Glutamatergic neuron (in vitro differentiated cells): ENCODE measurements at regions not wholly inside any gene's neighbourhood (a gene's known extent, or its start where the extent isn't known, plus 50 kb on each side); places are given as distances from the start of the nearest gene placed in this dataset.
"Not testable (repeated sequence)": the region's sequence is repeated elsewhere in the genome, so short reads cannot be mapped to it uniquely, and the experiment has no call there.

Experiments used
- DNase-seq: peaks from one replicate; pipeline ENCODE4 v3.0.0; 2022
- H3K27ac Mint-ChIP-seq: one replicate; pipeline ENCODE4 v1.8.0; 2020; ENCODE audit warnings: mild to moderate bottlenecking, mixed read lengths, inconsistent platforms; ENCODE audit not compliant: unreplicated experiment
- H3K27me3 Mint-ChIP-seq: one replicate; pipeline ENCODE4 v1.8.0; 2020; ENCODE audit warnings: mild to moderate bottlenecking, moderate library complexity, mixed read lengths, inconsistent platforms; ENCODE audit not compliant: unreplicated experiment
- H3K36me3 Mint-ChIP-seq: one replicate; pipeline ENCODE4 v1.8.0; 2020; ENCODE audit warnings: mild to moderate bottlenecking, mixed read lengths, inconsistent platforms; ENCODE audit not compliant: unreplicated experiment
- H3K4me1 Mint-ChIP-seq: one replicate; pipeline ENCODE4 v1.8.0; 2020; ENCODE audit warnings: mild to moderate bottlenecking, low read depth, mixed read lengths, inconsistent platforms; ENCODE audit not compliant: unreplicated experiment
- H3K4me3 Mint-ChIP-seq: one replicate; pipeline ENCODE4 v1.8.0; 2020; ENCODE audit warnings: mild to moderate bottlenecking, mixed read lengths, inconsistent platforms; ENCODE audit not compliant: unreplicated experiment
- H3K9me3 Mint-ChIP-seq: one replicate; pipeline ENCODE4 v1.8.0; 2020; ENCODE audit warnings: mild to moderate bottlenecking, moderate library complexity, mixed read lengths, inconsistent platforms; ENCODE audit not compliant: unreplicated experiment
- TF ChIP-seq, protein P1 (sequence below): fragments of 200-600 bp; sonication (generic); IDR thresholded peaks from one replicate; pipeline ENCODE4 v1.5.0; 2021; ENCODE audit not compliant: partially characterized antibody, unreplicated experiment

DNA sequence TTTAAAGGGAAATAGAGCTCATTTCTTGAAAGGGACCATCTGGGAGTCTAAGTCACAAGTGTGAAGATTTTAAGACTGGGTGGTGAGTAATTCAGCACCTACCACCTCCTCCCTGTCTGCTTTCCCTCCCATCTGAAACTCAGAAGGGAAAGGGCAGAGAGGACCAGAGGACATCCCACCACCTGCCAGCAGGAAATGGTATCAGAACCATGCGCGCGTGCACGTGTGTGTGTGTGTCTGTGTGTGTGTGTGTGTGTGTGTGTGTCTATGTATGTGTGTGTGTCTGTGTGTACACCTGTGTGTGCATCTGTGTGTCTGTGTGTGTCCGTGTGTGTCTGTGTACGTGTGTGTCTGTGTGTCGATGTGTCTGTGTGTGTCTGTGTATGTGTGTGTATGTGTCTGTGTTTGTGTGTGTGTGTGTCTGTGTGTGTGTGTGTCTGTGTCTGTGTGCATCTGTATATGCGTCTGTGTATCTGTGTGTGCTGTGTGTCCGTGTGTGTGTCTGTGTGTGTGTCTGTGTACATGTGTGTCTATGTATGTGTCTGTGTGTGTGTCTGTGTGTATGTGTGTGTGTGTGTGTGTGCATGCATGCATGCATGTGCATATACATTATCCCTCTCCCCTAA is 76.8 kb downstream of the ZFP36L2 start:
- peaks cover 7% of the 10 kb centered on the region for H3K9me3 Mint-ChIP-seq
- TF ChIP-seq, protein P1, sequence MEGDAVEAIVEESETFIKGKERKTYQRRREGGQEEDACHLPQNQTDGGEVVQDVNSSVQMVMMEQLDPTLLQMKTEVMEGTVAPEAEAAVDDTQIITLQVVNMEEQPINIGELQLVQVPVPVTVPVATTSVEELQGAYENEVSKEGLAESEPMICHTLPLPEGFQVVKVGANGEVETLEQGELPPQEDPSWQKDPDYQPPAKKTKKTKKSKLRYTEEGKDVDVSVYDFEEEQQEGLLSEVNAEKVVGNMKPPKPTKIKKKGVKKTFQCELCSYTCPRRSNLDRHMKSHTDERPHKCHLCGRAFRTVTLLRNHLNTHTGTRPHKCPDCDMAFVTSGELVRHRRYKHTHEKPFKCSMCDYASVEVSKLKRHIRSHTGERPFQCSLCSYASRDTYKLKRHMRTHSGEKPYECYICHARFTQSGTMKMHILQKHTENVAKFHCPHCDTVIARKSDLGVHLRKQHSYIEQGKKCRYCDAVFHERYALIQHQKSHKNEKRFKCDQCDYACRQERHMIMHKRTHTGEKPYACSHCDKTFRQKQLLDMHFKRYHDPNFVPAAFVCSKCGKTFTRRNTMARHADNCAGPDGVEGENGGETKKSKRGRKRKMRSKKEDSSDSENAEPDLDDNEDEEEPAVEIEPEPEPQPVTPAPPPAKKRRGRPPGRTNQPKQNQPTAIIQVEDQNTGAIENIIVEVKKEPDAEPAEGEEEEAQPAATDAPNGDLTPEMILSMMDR = no peak
- peaks cover 5% of the 10 kb centered on the region for H3K27me3 Mint-ChIP-seq
- no peak overlapping the region for H3K4me3 Mint-ChIP-seq
- no peak overlapping the region for H3K27ac Mint-ChIP-seq
- DNase-seq = no peak
- H3K36me3 Mint-ChIP-seq = peaks cover 6% of the 10 kb centered on the region
- H3K4me1 Mint-ChIP-seq = peaks cover 5% of the 10 kb centered on the region

DNA sequence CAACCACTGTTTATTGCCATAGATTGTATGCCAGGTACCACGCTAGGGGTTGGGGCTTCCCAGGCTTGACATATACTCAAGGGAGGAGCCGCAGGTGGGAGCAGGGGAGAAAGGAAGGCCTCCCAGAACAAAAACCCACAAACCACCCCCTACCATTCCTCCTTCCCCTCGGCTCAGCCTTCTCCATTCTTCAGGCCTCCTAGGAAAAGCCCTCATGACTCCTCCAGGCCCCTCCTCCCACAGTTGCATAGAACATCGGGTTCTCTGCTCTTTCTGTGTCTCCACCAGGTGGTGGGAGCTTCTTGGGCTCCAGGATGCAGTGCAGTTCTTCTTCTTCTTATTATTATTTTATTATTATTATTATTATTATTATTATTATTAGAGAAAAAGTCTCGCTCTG is 80.3 kb downstream of the ZFP36L2 start:
- no peak for DNase-seq
- no peak overlapping the region for H3K27ac Mint-ChIP-seq
- H3K27me3 Mint-ChIP-seq = peaks cover 2% of the 10 kb centered on the region
- TF ChIP-seq, protein P1 = no peak
- no peak overlapping the region for H3K4me3 Mint-ChIP-seq
- H3K36me3 Mint-ChIP-seq = no peaks in the 10 kb centered on the region
- H3K4me1 Mint-ChIP-seq = no peaks in the 10 kb centered on the region
- H3K9me3 Mint-ChIP-seq = peaks cover 1% of the 10 kb centered on the region

DNA sequence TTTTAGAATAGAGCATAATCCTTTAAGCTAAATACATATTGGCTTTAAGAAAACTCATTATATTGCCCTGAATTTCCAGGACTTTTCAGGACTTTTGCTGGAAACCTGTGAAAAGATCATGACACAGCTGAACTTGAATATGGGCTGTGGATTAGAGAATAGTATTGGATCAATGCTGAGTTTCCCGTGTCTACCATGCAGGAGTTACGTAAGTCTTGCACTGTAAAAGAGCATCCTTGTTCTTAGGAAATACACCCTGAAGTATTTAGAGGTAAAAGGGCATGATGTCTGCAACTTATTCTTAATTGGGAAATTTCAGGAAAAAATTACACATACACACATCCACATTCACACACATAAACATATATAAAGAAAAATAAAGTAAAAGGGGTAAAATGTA is 82.1 kb downstream of the ZFP36L2 start:
- H3K36me3 Mint-ChIP-seq = no peaks in the 10 kb centered on the region
- no peaks in the 10 kb centered on the region for H3K4me1 Mint-ChIP-seq
- H3K27ac Mint-ChIP-seq = no peak overlapping the region
- no peak overlapping the region for H3K4me3 Mint-ChIP-seq
- H3K9me3 Mint-ChIP-seq = no peaks in the 10 kb centered on the region
- TF ChIP-seq, protein P1 = no peak
- no peak for DNase-seq
- H3K27me3 Mint-ChIP-seq = peaks cover 2% of the 10 kb centered on the region

DNA sequence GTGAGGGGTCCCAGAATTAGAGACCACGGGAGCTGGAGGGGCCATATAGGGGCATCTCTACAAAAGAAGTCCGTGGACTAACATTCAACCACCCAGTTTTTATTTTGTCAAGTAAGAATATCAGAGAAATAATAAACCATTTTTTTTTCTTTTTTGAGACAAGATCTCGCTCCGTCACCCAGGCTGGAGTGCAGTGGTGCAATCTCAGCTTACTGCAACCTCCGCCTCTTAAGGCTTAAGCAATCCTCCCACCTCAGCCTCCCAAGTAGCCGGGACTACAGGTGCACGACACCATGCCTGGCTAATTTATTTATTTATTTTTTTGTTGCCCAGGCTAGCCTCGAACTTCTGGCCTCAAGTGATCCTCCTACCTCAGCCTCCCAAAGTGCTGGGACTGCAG is 82.7 kb downstream of the ZFP36L2 start:
- no peaks in the 10 kb centered on the region for H3K4me1 Mint-ChIP-seq
- no peak overlapping the region for H3K4me3 Mint-ChIP-seq
- H3K27me3 Mint-ChIP-seq = no peaks in the 10 kb centered on the region
- no peaks in the 10 kb centered on the region for H3K36me3 Mint-ChIP-seq
- TF ChIP-seq, protein P1 = no peak
- no peak for DNase-seq
- H3K9me3 Mint-ChIP-seq = no peaks in the 10 kb centered on the region
- H3K27ac Mint-ChIP-seq = no peak overlapping the region

DNA sequence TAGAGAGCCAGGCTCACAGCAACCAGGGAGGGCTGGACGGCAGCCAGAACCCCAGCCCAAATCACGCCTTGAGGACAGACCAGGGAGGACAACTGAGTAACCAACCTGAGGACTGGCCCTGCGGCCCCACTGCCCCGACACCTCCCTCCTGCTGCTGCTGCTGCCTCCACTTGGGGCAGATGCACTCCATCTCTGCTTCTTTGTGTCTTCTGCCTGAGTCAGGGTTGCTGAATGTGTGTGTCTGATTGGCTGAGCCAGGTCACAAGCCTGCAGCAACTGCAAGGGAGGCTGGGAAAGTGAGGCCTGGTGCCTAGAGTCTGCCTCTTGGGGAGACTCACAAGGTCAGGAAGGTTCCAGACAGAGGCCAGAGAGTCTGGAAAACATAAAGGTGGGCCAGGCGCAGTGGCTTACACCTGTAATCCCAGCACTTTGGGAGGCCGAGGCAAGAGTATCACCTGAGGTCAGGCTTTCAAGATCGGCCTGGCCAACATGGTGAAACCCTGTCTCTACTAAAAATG is 83.4 kb downstream of the ZFP36L2 start:
- no peak overlapping the region for H3K27ac Mint-ChIP-seq
- H3K9me3 Mint-ChIP-seq = no peaks in the 10 kb centered on the region
- H3K4me1 Mint-ChIP-seq = no peaks in the 10 kb centered on the region
- TF ChIP-seq, protein P1 = no peak
- H3K27me3 Mint-ChIP-seq = no peaks in the 10 kb centered on the region
- no peaks in the 10 kb centered on the region for H3K36me3 Mint-ChIP-seq
- DNase-seq = no peak
- H3K4me3 Mint-ChIP-seq = no peak overlapping the region

DNA sequence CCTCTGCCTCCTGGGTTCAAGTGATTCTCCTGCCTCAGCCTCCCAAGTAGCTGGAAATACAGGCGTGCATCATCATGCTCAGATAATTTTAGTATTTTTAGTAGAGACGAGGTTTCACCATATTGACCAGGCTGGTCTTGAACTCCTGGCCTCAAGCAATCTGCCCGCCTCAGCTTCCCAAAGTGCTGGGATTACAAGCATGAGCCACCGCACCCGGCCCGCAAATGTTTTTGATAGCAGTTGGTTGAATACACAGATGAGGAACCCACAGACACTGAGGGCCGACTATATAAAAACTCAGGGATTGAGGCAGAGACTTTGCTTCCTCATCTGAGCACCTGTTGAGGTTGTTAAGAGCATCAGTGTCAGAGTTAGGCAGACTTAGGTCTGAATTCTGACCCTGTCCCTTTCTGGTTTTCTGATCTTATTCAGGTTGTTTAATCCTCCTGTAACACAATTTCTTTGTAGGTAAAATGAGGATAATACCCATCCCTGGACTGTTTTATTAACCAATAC is 84.7 kb downstream of the ZFP36L2 start:
- not testable (repeated sequence) for H3K27me3 Mint-ChIP-seq, H3K27ac Mint-ChIP-seq, H3K4me1 Mint-ChIP-seq, H3K9me3 Mint-ChIP-seq, H3K36me3 Mint-ChIP-seq, DNase-seq, H3K4me3 Mint-ChIP-seq
